OCI-LY7 (cell line): ENCODE measurements at regions not wholly inside any gene's neighbourhood (a gene's known extent, or its start where the extent isn't known, plus 50 kb on each side); places are given as distances from the start of the nearest gene placed in this dataset.

ENCODE experiments used
- CTCF ChIP-seq: fragments of 200-600 bp; sonication (generic); conservative IDR thresholded peaks from 2 replicates; pipeline ENCODE4 v1.5.1; 2014; ENCODE audit warnings: mild to moderate bottlenecking, antibody characterized with exemption, low read length, moderate library complexity, mixed read lengths
- EZH2phosphoT487 ChIP-seq: fragments of 200-600 bp; sonication (generic); IDR thresholded peaks from 2 replicates; pipeline ENCODE4 v1.6.1; 2018; ENCODE audit warnings: low read depth, borderline replicate concordance, mild to moderate bottlenecking, mixed run types, antibody characterized with exemption, low read length, moderate library complexity, mixed read lengths

DNA sequence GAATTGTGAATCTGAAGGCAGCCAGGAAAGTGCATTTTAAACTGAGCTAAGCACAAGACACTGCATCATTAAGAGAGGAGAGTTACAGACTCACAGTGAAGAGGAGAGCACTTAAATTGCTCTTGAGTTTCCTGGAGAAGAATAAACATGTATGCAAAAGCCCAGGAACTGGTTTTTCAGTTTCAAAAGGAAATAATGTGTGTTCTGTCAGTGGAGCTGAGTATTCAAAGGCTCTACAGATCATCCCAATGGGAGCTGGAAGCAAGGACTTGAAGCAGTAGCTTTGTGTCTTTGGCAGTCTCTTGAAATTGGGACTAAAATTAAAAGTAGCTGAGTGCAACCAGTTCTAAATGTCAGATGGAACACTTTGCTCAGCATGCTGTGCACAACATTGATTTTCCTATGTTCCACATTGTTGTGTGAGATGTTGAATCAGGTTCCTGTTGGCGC lies 147.5 kb upstream of the ANK2 start:
- TF ChIP-seq CTCF (no peak), EZH2phosphoT487 (no peak)
